SU-DHL-6 (cell line): ENCODE measurements at regions not wholly inside any gene's neighbourhood (a gene's known extent, or its start where the extent isn't known, plus 50 kb on each side); places are given as distances from the start of the nearest gene placed in this dataset.

Experiments
- CTCF ChIP-seq: fragments of 200-600 bp; sonication (generic); IDR thresholded peaks from one replicate; pipeline ENCODE4 v1.5.1; 2017; ENCODE audit warnings: antibody characterized with exemption, mild to moderate bottlenecking, low read length, moderate library complexity; ENCODE audit not compliant: insufficient read depth, poor library complexity, severe bottlenecking
- EZH2phosphoT487 ChIP-seq: fragments of 200-600 bp; sonication (generic), shearing (Covaris generic); conservative IDR thresholded peaks from 2 replicates; pipeline ENCODE4 v1.6.1; 2018; ENCODE audit warnings: mild to moderate bottlenecking, antibody characterized with exemption, low read length, moderate library complexity, mixed read lengths

DNA sequence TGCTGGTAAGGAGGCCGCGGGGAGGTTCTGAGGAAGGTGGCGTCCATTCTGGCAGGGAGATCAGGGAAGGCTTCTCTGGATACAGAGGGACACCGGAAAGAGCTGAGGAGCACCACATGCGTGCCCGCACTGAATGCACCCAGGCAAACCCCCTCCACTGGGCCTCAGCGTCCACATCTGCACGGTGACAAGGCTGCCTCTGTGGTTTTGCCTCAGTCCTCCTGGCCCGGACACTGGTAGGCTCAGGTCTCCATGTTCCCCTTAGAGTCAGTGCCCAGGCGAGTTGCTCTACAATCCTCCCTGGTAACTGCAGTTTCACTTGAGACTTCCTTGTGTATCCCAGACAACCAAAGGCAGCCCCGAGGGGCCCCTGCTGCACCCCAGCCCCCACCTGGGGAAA lies 173.3 kb downstream of the MELK start:
- TF ChIP-seq EZH2phosphoT487 (no peak), CTCF (no peak)
